Epithelial cell of proximal tubule (primary cell): ENCODE measurements at regions not wholly inside any gene's neighbourhood (a gene's known extent, or its start where the extent isn't known, plus 50 kb on each side); places are given as distances from the start of the nearest gene placed in this dataset.

Source experiments
- DNase-seq: peaks from one replicate; pipeline ENCODE4 v3.0.0-alpha.2; 2011; ENCODE audit warnings: low read depth
- H3K4me3 ChIP-seq: 2 replicates; pipeline ENCODE4 v1.5.1; 2011; ENCODE audit warnings: low read depth, mild to moderate bottlenecking, low read length
- TF ChIP-seq, protein P1 (sequence below): conservative IDR thresholded peaks from 2 replicates; pipeline ENCODE4 v1.5.1; 2012; ENCODE audit warnings: low read depth, mild to moderate bottlenecking, low read length

DNA sequence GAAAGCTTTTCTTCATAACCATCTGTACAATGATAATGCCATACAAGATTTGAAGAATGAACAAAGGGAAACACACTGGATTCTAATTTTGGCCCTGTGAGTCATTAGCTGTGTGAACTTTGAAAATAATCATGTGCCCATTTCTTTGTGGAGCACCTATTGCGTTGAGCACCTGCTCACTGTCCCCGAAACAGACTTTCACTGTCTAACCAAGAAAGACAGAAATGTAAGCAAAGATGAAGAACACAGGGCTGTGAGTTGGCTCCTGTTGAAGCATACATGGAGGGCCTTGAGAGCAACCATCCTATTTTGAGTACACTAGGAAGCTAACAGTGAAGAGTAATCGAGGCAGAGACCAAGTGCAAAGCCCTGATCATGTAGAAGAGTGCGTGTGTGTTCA is 118.4 kb upstream of the SLC25A13 start:
- H3K4me3 ChIP-seq, result no peak overlapping the region
- no peak for DNase-seq
- TF ChIP-seq, protein P1, sequence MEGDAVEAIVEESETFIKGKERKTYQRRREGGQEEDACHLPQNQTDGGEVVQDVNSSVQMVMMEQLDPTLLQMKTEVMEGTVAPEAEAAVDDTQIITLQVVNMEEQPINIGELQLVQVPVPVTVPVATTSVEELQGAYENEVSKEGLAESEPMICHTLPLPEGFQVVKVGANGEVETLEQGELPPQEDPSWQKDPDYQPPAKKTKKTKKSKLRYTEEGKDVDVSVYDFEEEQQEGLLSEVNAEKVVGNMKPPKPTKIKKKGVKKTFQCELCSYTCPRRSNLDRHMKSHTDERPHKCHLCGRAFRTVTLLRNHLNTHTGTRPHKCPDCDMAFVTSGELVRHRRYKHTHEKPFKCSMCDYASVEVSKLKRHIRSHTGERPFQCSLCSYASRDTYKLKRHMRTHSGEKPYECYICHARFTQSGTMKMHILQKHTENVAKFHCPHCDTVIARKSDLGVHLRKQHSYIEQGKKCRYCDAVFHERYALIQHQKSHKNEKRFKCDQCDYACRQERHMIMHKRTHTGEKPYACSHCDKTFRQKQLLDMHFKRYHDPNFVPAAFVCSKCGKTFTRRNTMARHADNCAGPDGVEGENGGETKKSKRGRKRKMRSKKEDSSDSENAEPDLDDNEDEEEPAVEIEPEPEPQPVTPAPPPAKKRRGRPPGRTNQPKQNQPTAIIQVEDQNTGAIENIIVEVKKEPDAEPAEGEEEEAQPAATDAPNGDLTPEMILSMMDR, result no peak

DNA sequence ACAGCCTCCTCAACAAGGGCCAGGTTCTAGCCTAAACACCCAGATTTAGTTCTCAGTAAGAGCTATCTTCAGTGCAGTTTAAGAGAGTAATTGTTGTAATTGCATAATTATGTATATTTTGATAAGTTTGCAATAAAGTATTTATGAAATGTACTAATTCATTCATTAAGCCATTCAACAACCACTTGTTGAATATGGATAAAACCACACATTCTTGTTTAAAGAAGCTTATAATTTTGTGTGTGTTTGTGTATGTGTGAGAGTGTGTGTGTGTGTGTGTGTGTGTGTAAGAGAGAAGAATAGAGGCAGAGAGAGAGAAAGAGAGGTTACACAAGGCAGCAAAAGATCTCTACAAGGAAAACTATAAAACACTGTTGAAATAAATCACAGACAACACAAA is 115.0 kb upstream of the SLC25A13 start:
- no peak for DNase-seq
- H3K4me3 ChIP-seq, result no peak overlapping the region

DNA sequence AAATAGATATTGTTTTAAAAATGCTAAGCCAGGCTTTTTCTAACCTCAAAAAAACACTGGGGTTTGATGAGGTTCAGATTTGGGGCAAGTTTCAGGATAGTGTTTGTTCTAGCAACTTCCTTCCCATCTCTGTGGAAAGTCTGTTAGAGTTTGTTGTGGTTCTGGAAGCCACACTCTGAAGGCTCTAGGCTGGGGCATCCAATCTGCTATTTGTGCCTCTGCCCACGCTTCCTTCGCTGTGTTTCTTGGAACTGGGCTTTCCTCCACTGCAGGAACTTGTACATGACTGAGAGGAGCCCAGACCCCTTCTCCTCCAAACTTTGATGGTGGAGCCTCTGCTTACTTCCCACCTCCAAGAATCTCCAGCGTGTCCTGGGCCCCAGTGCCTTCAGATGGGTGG is 108.5 kb upstream of the SLC25A13 start:
- H3K4me3 ChIP-seq, result no peak overlapping the region
- DNase-seq, result no peak
- TF ChIP-seq, protein P1, result no peak

More for the DNA sequence above, 115.0 kb upstream of the SLC25A13 start:
- TF ChIP-seq, protein P1, result no peak

DNA sequence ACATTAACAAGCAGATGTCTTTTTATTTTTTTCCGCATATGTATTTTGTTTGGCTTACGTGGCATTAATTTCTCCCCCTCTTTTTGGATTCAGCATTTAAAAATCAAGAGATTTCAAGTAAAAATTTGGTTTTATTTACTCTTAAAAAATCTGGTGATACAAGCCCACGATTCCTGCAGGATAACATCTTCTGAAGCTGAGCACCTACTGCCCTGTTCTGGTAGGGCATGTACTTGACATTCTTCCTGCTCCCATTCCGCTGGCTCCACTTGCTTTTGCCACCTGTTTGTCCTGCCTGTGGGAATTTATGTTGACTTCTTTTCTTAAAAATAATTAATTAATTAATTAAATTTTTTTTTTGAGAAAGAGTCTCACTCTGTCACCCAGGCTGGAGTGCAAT is 105.2 kb upstream of the SLC25A13 start:
- no peak for DNase-seq
- TF ChIP-seq, protein P1, result no peak
- H3K4me3 ChIP-seq, result no peak overlapping the region

DNA sequence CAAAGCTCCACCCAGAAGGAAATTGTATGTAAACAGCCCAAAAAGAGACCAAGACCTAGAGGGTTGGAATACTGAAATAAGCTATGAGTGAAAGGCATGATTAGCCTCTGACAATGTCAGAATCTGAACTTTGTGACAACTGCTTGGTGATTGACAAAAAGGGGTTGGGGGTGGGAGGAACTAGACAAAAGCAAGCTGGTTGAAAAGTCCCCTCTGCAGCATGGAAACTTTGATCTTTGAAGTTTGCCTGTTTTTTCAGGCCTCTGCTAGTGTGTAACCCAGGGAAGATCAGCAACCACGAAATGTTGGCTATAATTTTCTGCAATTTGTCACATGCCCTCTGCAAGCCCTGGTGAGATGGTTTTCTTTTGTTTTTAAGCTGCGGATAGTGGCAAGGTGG is 104.8 kb upstream of the SLC25A13 start:
- TF ChIP-seq, protein P1, result no peak
- no peak overlapping the region for H3K4me3 ChIP-seq
- no peak for DNase-seq

DNA sequence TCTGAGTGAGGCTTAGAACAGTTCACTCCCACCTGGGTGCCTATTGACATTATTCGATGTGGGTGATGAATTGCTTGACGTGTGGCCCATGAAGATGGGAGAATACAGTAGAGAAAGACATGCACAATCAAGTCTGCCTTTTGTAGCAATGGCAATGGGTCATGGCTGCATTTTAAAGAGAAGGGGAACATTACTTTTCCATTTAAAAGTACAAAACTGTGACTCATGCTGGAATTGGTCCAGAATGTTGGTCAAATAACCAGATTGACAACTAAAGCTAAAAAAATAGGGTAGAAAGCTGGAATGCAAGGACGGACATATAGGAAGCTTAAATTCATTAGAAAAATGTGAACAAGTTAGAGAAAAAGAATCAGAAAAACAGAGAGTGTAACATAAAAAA is 104.1 kb upstream of the SLC25A13 start:
- DNase-seq, result no peak
- TF ChIP-seq, protein P1, result no peak
- H3K4me3 ChIP-seq, result no peak overlapping the region

DNA sequence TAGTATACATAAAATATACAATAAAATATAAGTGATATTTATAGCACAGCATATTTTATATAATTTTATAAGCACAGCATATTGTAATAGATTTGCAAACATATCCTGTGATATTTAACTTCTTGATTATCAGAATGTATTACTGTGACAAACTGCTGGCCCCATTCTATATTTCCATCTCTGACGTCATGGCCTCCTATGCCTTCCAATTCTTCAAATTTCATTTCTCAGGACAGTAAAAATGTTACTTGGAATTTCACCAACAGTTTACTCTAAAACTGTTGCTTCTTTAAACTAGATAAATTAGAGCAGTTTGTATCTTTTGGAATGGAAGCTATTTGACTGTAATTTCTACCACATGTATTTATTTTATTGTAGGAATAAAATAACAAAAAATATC is 102.5 kb upstream of the SLC25A13 start:
- no peak overlapping the region for H3K4me3 ChIP-seq
- DNase-seq, result no peak
- TF ChIP-seq, protein P1, result no peak
